HPDE6-E6E7 (cell line): ENCODE measurements at regions not wholly inside any gene's neighbourhood (a gene's known extent, or its start where the extent isn't known, plus 50 kb on each side); places are given as distances from the start of the nearest gene placed in this dataset.

Experiments
- DNase-seq: peaks from one replicate; pipeline ENCODE4 v3.0.0; 2011; ENCODE audit warnings: missing footprints; ENCODE audit errors: extremely low spot score

DNA sequence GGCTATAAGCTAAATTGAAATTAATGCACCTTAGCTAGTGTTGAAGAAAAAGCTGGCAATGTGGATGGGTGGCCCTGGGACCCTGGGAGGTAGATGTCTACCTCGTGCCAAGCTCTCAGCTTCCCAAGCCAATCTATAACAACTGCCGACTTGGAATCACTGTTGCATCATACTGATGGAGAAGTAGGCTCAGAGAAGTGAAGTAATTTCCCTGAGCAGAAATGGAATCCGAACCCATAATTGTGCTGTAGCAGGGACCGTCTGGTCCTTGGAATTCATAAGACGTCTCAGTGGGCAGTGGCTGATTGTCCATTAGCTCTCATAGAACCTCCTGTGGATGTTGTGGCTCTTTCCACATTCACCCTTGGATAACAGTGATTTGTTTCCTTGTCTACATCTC lies 196.6 kb downstream of the RAB11FIP4 start:
- no peak for DNase-seq
